ENCODE measurements at regions not wholly inside any gene's neighbourhood (a gene's known extent, or its start where the extent isn't known, plus 50 kb on each side); places are given as distances from the start of the nearest gene placed in this dataset.

DNA sequence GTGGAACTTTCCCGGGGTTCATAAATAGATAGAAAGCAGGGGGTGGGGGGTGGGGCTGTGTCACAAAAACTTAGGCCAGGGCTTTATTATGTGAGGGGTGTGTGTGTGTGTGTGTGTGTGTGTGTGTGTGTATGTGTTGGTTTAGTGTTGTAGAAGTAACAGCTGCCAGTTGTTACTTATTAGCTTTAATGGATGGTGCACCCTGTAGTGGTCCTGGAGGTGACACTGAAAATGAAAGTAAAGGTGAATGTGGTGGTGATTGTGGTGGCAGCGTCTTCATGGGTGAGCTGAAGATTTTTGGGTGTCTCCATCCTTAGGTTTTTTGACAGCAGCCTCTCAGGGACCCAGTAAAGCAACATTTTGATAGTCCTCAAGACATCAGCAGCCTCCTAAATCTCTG, 449.9 kb downstream of the PDCD6IP start:
- no peak for DNase-seq
- Histone ChIP-seq H3K4me3 (ENCODE audit: low read depth, low read length) (no peak overlapping the region), H3K27me3 (no peaks in the 10 kb centered on the region), H3K4me1 (no peaks in the 10 kb centered on the region), H3K9me3 (no peaks in the 10 kb centered on the region), H3K36me3 (no peaks in the 10 kb centered on the region)
- TF ChIP-seq, protein P1, sequence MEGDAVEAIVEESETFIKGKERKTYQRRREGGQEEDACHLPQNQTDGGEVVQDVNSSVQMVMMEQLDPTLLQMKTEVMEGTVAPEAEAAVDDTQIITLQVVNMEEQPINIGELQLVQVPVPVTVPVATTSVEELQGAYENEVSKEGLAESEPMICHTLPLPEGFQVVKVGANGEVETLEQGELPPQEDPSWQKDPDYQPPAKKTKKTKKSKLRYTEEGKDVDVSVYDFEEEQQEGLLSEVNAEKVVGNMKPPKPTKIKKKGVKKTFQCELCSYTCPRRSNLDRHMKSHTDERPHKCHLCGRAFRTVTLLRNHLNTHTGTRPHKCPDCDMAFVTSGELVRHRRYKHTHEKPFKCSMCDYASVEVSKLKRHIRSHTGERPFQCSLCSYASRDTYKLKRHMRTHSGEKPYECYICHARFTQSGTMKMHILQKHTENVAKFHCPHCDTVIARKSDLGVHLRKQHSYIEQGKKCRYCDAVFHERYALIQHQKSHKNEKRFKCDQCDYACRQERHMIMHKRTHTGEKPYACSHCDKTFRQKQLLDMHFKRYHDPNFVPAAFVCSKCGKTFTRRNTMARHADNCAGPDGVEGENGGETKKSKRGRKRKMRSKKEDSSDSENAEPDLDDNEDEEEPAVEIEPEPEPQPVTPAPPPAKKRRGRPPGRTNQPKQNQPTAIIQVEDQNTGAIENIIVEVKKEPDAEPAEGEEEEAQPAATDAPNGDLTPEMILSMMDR (IDR thresholded peaks at IDR 0.05; ENCODE audit: low read depth, low read length) = no peak

DNA sequence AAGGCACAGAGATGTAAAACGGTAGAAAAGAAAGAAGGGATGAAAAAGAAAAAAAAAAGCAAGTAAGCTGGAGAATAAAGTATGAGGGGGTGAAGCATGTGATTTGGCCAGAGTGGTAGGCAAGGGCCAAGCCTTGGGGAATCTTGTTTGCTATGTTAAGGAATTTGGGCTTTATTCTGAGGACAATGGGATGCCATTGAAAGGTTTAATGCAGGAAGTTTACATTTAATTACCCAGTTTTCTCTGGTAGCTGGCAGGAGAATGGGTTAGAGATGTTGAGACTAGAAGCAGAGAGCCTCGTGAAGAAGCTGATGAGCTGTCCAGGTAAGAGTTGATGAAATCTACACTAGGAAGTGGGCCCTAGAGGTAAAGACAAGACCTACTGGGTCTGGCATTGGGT, 455.9 kb downstream of the PDCD6IP start:
- no peaks in the 10 kb centered on the region for H3K4me1 ChIP-seq
- H3K9me3 ChIP-seq = no peaks in the 10 kb centered on the region
- H3K4me3 ChIP-seq (ENCODE audit: low read depth, low read length) = no peak overlapping the region
- no peaks in the 10 kb centered on the region for H3K36me3 ChIP-seq
- no peaks in the 10 kb centered on the region for H3K27me3 ChIP-seq
- TF ChIP-seq, protein P1 (IDR thresholded peaks at IDR 0.05; ENCODE audit: low read depth, low read length) = no peak
- DNase-seq = no peak

DNA sequence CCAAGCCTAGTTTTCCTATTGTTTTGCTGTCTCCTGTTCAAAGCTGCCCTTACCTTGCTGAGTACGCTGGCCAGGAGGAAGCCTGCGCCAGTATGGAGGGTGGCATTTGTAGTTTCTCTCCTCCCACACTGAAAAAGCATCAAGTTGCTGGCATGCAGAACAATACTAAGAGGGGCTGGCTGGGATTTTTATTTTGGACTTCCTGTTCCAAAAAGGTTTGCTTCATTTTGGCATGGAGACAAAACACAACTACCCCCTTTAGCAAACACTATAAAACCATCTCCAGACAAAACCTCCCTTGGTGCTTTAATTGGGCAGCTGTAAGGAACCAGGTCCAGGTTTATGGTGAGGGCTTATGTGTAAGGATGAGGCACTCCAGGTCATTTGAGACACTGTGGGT, 457.6 kb downstream of the PDCD6IP start:
- Histone ChIP-seq H3K36me3 (no peaks in the 10 kb centered on the region), H3K9me3 (no peaks in the 10 kb centered on the region), H3K27me3 (no peaks in the 10 kb centered on the region), H3K4me3 (ENCODE audit: low read depth, low read length) (no peak overlapping the region), H3K4me1 (no peaks in the 10 kb centered on the region)
- TF ChIP-seq, protein P1 (IDR thresholded peaks at IDR 0.05; ENCODE audit: low read depth, low read length) = no peak
- DNase-seq = no peak

DNA sequence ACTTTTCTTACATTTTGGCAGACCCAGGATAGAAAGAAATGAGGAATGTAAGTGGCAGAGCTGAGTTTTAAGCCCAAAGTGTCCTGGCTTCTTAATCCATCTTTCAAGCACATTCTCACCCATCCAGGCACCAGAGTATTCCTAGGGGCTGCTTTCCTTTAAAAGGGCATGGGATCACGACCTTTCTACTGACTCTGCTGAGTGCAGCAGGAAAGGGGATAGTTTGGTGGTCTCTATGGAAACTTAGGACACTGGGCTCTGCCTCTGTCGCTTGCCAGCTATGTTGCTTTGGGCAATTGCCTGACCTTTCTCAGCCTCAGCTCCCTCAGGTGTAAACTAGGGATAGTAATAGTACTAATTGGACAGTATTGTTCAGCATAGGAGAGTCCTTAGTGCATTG, 458.4 kb downstream of the PDCD6IP start:
- TF ChIP-seq, protein P1 (IDR thresholded peaks at IDR 0.05; ENCODE audit: low read depth, low read length) = no peak
- no peaks in the 10 kb centered on the region for H3K4me1 ChIP-seq
- H3K27me3 ChIP-seq = no peaks in the 10 kb centered on the region
- no peak for DNase-seq
- H3K4me3 ChIP-seq (ENCODE audit: low read depth, low read length) = no peak overlapping the region
- H3K9me3 ChIP-seq = no peaks in the 10 kb centered on the region
- H3K36me3 ChIP-seq = no peaks in the 10 kb centered on the region

DNA sequence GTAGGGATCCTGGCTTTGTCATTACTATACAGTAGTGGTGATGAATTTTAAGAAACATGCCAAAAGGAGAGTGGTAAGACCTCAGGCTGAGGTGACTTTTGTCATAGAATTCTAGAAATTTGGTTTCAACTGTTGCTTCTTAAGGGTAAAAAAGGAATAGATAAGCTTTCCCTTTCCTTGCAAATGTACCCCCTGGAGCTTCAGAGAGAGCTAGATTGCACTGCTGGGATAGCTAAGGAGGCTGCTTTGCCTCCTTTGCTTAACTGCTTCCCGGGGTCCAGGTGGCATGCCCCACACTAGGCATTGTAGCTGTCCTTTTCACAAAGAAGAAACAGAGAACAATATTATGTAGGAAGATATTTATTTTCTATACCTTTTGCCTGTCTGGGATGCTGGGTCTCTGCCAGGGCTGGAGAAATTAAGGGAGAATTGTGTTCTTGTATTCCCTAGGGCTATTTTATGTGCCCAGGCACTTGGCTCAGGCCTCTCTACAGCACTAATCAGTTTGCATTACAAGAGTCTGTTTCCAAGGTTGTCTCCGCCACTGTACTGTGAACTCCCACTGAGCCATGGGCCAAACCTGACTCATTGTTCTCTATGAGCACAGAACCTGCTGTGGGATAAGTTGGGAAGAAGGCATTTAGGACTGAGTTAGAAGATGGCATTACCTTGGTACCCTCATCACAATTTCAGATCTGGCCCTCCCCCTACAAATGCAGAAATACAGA, 460.0 kb downstream of the PDCD6IP start:
- Histone ChIP-seq H3K4me3 (ENCODE audit: low read depth, low read length) (no peak overlapping the region), H3K9me3 (no peaks in the 10 kb centered on the region), H3K36me3 (no peaks in the 10 kb centered on the region), H3K27me3 (no peaks in the 10 kb centered on the region), H3K4me1 (no peaks in the 10 kb centered on the region)
- DNase-seq = no peak
- TF ChIP-seq, protein P1 (IDR thresholded peaks at IDR 0.05; ENCODE audit: low read depth, low read length) = no peak

DNA sequence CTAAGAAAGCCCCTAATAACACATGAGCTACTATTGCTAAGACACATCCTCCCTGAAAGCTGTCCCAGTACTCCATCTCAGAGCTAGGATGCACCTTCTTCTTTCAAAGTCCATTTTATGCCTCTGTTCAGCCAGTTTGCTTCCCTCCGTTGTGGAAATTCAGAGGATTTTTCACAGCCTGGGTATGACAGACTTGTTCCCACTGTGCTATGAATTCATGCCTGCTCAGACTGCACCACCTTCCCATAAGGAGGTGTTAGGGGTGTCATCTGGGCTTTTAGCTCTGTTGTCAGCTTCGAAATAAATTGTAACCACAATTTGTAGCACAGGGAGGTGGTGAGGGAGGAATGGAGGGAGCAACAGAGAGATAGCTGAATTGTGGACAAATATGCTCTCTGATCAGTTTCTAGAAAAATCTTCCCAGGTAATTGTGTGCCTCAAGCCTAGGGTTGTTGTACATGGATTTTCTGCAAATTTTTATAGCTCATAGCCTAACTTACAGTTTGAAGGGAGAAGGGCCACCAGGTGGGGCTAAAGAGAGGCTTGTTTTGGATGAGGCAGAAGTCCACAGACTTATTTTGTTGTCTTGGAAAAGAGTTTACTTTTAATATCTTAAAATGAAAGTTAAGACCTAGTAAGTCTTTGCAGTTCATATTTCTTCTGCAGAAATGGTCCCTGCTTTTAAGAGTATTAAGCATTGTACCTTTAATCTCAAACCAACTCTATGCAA, 462.0 kb downstream of the PDCD6IP start:
- H3K27me3 ChIP-seq = no peaks in the 10 kb centered on the region
- H3K36me3 ChIP-seq = no peaks in the 10 kb centered on the region
- H3K4me1 ChIP-seq = no peaks in the 10 kb centered on the region
- H3K9me3 ChIP-seq = no peaks in the 10 kb centered on the region
- TF ChIP-seq, protein P1 (IDR thresholded peaks at IDR 0.05; ENCODE audit: low read depth, low read length) = peak; percentile 43
- no peak overlapping the region for H3K4me3 ChIP-seq (ENCODE audit: low read depth, low read length)
- peak; percentile 39 for DNase-seq

Data from BE2C (cell line).